ENCODE measurements at regions not wholly inside any gene's neighbourhood (a gene's known extent, or its start where the extent isn't known, plus 50 kb on each side); places are given as distances from the start of the nearest gene placed in this dataset.

- TF ChIP-seq CTCF (IDR thresholded peaks at IDR 0.05; ENCODE audit: insufficient read depth, low read length, poor library complexity, severe bottlenecking), result no peak
- no peak for TF ChIP-seq EZH2phosphoT487 (conservative IDR thresholded peaks at IDR 0.05; ENCODE audit: low read length)
Measured at GRCh38 chr9:33690143-33690933, 105.0 kb upstream of the PRSS3 start.
